Superior temporal gyrus (tissue), 1 donor: ENCODE measurements at regions not wholly inside any gene's neighbourhood (a gene's known extent, or its start where the extent isn't known, plus 50 kb on each side); places are given as distances from the start of the nearest gene placed in this dataset.

Experiments
- DNase-seq: peaks from one replicate; pipeline ENCODE4 v3.0.0-alpha.2; 2016; ENCODE audit errors: extremely low spot score

- DNase-seq = no peak
Measured at GRCh38 chr7:84548366-84549365, 354.1 kb upstream of the SEMA3A start.

DNA sequence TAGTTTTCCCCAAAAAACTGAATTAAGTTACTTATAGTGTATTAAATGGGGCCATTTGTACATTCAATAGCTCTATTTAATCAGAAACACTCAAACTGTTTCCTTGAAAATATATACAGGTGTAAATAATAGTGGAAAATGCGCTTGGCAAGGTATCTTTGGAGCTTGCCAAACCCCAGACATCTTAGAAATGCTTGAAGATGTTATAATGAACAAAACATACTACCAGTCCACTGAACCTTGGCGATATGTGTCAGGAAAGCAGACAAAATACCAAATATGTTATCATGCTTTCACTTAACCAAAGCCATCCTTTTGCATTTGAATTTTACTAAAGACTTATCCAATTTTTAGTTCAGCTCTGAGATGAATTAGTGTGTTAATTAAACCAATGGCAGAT lies 352.7 kb upstream of the SEMA3A start:
- no peak for DNase-seq

- DNase-seq = no peak
Measured at GRCh38 chr7:84546403-84546802, 351.8 kb upstream of the SEMA3A start.

- DNase-seq = no peak
Measured at GRCh38 chr7:84538268-84538667, 343.7 kb upstream of the SEMA3A start.

- no peak for DNase-seq
Measured at GRCh38 chr7:84536271-84536870, 341.8 kb upstream of the SEMA3A start.

- DNase-seq = no peak
Measured at GRCh38 chr7:84535580-84536270, 341.1 kb upstream of the SEMA3A start.

DNA sequence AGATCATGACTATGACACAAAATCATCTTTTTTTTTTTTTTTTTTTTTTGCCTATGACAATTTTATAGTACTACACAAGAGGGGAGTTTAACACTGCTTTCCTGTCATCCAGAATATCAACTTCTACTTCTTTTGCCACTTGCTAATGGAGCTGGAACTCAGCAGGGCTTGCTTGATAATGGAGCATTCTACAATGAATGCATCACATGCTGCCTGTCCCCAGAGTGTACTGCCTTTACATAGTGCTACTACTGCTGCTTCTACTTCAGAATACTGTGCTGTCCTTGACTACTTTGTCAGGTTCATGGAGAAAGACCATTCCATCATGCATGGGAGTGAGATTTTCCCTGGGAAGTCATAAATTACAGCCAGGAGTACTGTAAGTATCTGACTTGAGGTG lies 338.6 kb upstream of the SEMA3A start:
- DNase-seq = no peak

DNA sequence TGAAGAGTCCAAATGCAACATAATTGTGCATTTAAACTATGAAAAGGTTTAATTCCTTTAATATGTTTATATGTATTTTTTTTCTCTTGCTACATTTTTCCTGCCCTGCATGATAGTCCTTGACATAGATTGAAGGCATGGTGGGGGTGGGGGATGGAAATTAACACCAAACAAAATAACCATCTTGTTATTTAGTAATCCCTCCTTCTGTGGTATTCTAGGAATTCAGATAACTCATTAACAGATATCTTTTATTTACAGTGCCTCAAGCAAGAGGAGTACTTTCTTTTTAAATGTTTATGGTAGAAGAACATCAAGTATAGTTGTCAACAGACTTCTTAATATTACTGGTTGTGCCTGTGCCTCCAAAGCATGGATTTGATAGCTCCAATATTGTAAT lies 337.6 kb upstream of the SEMA3A start:
- no peak for DNase-seq

DNA sequence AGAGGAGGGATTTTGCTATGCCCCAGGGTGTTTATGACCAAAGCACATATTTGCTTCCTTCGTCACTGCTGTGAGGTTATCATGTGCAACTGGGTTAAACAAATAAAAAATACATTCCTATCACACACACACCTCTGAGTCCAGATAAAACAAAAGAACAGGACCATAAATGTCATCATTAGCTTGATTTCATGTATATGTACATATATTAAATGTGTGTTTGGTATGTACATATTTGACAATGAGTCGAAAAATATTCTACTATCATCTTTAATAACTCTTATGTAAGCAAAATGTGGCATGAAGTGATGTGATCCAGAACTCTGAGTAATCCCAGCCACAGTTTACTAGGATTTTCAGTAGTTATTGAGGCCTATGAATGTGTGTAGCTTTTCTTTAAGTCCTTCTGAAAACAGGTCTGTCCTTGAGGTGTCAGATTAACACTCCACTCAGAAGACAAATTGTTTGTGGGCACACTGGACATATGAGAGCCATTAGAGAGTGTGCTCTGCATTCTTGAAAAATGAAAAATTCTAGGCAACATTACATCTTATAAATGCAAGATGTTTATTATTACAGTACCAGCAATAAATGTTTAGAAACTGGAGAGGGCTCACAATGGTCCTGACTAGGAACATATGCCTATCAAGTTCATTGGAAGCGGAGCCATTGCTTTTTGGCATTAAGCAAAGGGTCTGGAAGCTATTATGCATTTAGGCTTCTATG lies 335.1 kb upstream of the SEMA3A start:
- no peak for DNase-seq

GRCh38 chr7:84528756-84529479 lies 334.3 kb upstream of the SEMA3A start:
- no peak for DNase-seq

DNA sequence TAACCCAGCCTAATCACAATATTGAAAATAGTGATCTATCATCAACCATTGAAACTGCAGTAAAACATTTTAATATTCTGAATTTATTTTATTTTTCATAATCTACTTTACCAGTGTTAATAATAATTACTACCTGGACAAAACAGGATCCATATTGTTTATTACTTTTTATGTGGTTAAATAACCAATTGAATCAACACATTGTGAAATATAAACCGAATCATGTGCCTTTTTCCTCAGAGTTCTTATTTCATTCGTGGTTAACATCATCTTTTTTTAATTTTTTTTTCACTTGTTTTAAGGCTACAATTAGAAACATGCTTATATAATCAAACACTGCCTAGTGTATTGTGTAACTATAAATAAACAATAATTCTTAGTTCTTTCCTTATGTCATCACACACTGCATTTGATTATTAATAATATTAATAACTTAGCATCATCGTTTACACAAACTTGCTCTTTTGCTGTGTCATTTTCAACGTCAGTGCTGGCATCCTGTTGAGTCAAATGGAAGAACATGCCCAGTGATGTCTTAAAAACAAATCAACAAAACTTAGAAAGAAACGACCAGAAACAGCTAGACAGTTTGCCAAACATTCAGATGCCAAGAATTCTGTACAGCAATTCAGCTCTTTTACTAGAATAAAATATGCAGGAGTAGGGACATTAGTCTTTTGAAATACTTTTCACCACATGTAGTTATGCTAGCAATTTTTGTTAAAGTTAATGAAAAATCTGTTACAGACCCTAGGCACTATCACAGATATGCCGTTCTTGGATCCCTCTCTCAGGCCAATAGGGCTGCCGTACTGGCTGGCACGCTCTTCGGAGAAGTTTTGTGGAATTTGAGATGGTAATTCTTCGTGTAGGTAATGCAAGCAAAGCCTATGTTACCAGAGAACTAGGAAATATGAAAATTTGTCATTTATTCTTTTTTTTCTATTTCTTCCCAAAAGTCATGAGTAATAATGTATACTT lies 330.4 kb upstream of the SEMA3A start:
- DNase-seq = no peak

- no peak for DNase-seq
Measured at GRCh38 chr7:84513061-84513460, 318.5 kb upstream of the SEMA3A start.

DNA sequence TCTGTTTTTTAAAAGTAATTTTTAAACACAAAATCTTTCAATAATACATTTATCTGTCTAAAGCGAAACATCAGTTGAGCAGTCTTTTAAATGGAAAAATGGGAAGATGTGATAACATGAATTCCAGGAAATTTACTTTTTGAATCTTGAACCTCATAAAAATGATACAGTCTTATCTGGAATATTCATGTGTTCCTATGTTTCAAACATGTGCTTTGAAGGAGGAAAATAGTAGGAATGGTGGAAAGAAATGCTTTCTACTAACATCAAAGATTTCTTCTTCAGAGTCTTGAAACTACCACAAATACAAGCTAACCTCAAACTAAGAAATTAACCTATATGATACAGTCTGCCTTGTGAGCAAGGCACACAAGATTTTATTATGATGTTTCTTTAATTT lies 317.5 kb upstream of the SEMA3A start:
- DNase-seq = no peak

GRCh38 chr7:84510505-84510904 lies 315.9 kb upstream of the SEMA3A start:
- DNase-seq = peak; percentile 41

GRCh38 chr7:84509522-84509921 lies 314.9 kb upstream of the SEMA3A start:
- no peak for DNase-seq

DNA sequence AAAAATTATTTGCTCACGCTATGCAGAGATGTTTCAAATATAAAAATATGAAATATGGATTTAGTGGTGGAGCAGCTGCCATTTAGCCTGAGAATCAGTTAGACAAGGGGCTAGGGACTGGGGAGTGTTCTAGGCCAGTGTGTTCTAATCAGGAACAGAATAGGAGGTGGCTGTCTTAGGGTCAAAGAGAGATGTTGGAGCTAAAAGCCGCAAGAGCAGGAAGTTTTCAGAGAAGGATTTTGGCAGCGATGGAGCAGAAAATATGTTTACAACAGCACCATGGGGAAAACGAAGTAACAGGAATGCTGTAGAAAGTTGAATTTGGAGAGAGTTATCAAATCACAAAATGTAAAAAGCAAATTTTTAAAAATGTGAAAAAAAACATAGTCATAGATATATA lies 314.0 kb upstream of the SEMA3A start:
- DNase-seq = no peak

DNA sequence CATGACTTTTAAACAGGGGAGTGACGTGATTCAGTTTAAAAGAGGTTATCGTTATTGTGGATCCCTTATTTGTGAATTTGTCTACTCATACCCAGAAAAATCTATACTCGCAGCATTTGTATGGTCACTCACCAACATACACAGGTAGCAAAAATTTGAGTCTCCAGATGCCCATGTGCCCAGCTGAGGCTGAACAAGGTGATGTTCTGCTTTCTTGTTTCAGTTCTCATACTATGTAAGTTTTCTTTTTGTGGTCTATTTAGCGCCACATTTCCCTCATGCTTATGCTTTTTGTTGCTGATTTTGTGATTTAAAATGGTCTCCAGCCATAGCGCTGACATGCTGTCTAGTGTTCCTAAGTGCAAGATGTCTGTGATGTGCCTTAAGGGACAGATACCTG lies 312.9 kb upstream of the SEMA3A start:
- no peak for DNase-seq

GRCh38 chr7:84506151-84506550 lies 311.6 kb upstream of the SEMA3A start:
- no peak for DNase-seq

DNA sequence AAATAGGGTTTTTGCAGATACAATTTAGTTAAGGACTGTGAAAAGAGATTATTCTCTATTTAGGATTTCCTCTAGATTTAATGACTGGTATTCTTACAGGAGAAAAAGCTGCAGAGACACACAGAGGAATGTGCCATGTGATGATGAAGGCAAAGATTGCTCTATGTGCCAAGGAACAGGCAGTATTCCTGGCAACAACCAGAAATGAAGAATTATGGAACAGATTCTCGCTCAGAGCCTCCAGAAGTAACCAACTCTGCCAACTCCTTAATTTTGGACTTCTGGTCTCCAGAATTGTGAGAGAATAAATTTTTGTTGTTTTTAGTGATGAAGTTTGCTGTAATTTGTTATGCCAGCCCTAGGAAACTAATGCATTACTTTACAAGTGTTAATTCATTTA lies 307.6 kb upstream of the SEMA3A start:
- peak; percentile 63 for DNase-seq

DNA sequence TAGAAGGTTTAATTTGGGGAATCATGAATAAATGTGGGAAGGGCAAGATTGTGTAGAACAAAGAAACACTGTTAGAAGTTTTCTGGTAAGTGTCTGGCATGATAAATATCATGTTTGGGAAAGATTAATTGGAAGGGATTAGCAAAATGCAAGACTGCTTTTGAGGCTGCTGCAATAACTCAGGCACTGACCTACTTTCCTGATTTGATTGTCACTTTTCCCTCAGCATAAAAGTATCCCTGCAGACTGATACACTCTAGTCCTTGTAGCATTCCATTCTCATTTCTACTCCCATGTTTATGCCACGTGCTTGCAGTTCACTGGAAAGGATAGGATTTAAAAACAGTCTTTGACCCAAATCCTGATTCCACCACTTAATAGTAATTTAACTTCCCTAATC lies 303.3 kb upstream of the SEMA3A start:
- no peak for DNase-seq
